Trophoblast cell (in vitro differentiated cells and primary cell): ENCODE measurements at regions not wholly inside any gene's neighbourhood (a gene's known extent, or its start where the extent isn't known, plus 50 kb on each side); places are given as distances from the start of the nearest gene placed in this dataset.

Experiments used
- DNase-seq, 2 donors: peaks; one replicate each; pipeline ENCODE4 v3.0.0-alpha.2; 2016
- H2AFZ ChIP-seq: 2 replicates; pipeline ENCODE4 v1.6.1; 2013; ENCODE audit warnings: low read length, moderate library complexity, mild to moderate bottlenecking; ENCODE audit not compliant: insufficient read depth, poor library complexity
- H2AK5ac ChIP-seq: 2 replicates; pipeline ENCODE4 v1.6.1; 2013; ENCODE audit warnings: mild to moderate bottlenecking, low read length
- H2BK120ac ChIP-seq: 2 replicates; pipeline ENCODE4 v1.6.1; 2013; ENCODE audit warnings: low read length, mild to moderate bottlenecking, moderate library complexity; ENCODE audit not compliant: insufficient read depth, poor library complexity
- H2BK12ac ChIP-seq: 2 replicates; pipeline ENCODE4 v1.6.1; 2013; ENCODE audit warnings: mild to moderate bottlenecking, low read length, moderate library complexity
- H2BK5ac ChIP-seq: 2 replicates; pipeline ENCODE4 v1.6.1; 2013; ENCODE audit warnings: low read length, low read depth, moderate library complexity, mild to moderate bottlenecking; ENCODE audit not compliant: poor library complexity
- H3K14ac ChIP-seq: 2 replicates; pipeline ENCODE4 v1.6.1; 2013; ENCODE audit warnings: mild to moderate bottlenecking, low read length
- H3K18ac ChIP-seq: 2 replicates; pipeline ENCODE4 v1.6.1; 2013; ENCODE audit warnings: mild to moderate bottlenecking, low read length
- H3K23ac ChIP-seq: 2 replicates; pipeline ENCODE4 v1.6.1; 2013; ENCODE audit warnings: low read length
- H3K27ac ChIP-seq: 2 replicates; pipeline ENCODE4 v1.5.1; 2013; ENCODE audit warnings: low read depth, mild to moderate bottlenecking, inconsistent platforms, low read length, moderate library complexity
- H3K27me3 ChIP-seq: 2 replicates; pipeline ENCODE4 v1.6.1; 2013; ENCODE audit warnings: inconsistent platforms, mild to moderate bottlenecking, low read length, moderate library complexity; ENCODE audit not compliant: insufficient read depth
- H3K36me3 ChIP-seq, 2 experiments: 1 replicate in 1 of 2; 2 replicates in 1 of 2; pipeline ENCODE4 v1.6.1; 2013; ENCODE audit warnings: low read length in 2 of 2, mild to moderate bottlenecking in 2 of 2, moderate library complexity in 1 of 2; ENCODE audit not compliant: insufficient read depth in 2 of 2, control insufficient read depth in 1 of 2
- H3K4ac ChIP-seq: 2 replicates; pipeline ENCODE4 v1.6.1; 2013; ENCODE audit warnings: low read depth, mild to moderate bottlenecking, low read length, moderate library complexity
- H3K4me1 ChIP-seq, 2 experiments: 1 replicate in 1 of 2; 2 replicates in 1 of 2; pipeline ENCODE4 v1.6.1; 2013; ENCODE audit warnings: low read length in 2 of 2, mild to moderate bottlenecking in 2 of 2, moderate library complexity in 1 of 2; ENCODE audit not compliant: insufficient read depth in 2 of 2, control insufficient read depth in 1 of 2
- H3K4me2 ChIP-seq: 2 replicates; pipeline ENCODE4 v1.6.1; 2013; ENCODE audit warnings: inconsistent platforms, mild to moderate bottlenecking, low read length, moderate library complexity
- H3K4me3 ChIP-seq: 2 replicates; pipeline ENCODE4 v1.5.1; 2013; ENCODE audit warnings: mild to moderate bottlenecking, low read depth, low read length, inconsistent platforms
- H3K79me1 ChIP-seq: one replicate; pipeline ENCODE4 v1.6.1; 2013; ENCODE audit warnings: low read length
- H3K79me2 ChIP-seq: 2 replicates; pipeline ENCODE4 v1.6.1; 2013; ENCODE audit warnings: low read length, mild to moderate bottlenecking; ENCODE audit not compliant: control insufficient read depth, insufficient read depth, poor library complexity
- H3K9ac ChIP-seq: 2 replicates; pipeline ENCODE4 v1.6.1; 2013; ENCODE audit warnings: mild to moderate bottlenecking, low read length
- H3K9me3 ChIP-seq: 2 replicates; pipeline ENCODE4 v1.6.1; 2013; ENCODE audit warnings: low read depth, mild to moderate bottlenecking, control low read depth, inconsistent platforms, low read length; ENCODE audit not compliant: insufficient read depth
- H4K12ac ChIP-seq: 2 replicates; pipeline ENCODE4 v1.6.1; 2013; ENCODE audit warnings: low read depth, mild to moderate bottlenecking, low read length, moderate library complexity
- H4K8ac ChIP-seq: 2 replicates; pipeline ENCODE4 v1.6.1; 2013; ENCODE audit warnings: low read depth, mild to moderate bottlenecking, low read length, moderate library complexity
- H4K91ac ChIP-seq: one replicate; pipeline ENCODE4 v1.6.1; 2013; ENCODE audit warnings: low read depth, mild to moderate bottlenecking, low read length, moderate library complexity
- WGBS: extraction: QIAGEN DNeasy Blood & Tissue Kit; methylation state at CpG from one replicate; pipeline ENCODE4 v1.1.7; 2013; ENCODE audit warnings: missing lambda C conversion rate; ENCODE audit not compliant: insufficient read length, insufficient coverage; ENCODE audit errors: extremely low coverage; 5-methylcytosine and 5-hydroxymethylcytosine counted together

GRCh38 chr15:69657626-69658025 is 205.0 kb downstream of the RPLP1 start:
- WGBS = no CpG with 5 or more reads among the region's 6 CpGs
- Histone ChIP-seq H3K14ac (no peak overlapping the region), H3K23ac (no peak overlapping the region), H2AFZ (no peak overlapping the region), H3K4me1 (no peaks in the 10 kb centered on the region), H3K79me2 (no peaks in the 10 kb centered on the region), H4K8ac (no peak overlapping the region), H2BK120ac (no peak overlapping the region), H2BK5ac (no peak overlapping the region), H3K27ac (no peak overlapping the region), H3K9ac (no peak overlapping the region), H3K18ac (no peak overlapping the region), H2BK12ac (no peak overlapping the region), H3K27me3 (no peaks in the 10 kb centered on the region), H4K91ac (no peak overlapping the region), H3K4me2 (no peak overlapping the region), H3K4me3 (no peak overlapping the region), H3K9me3 (peaks cover 4% of the 10 kb centered on the region), H3K36me3 (no peaks in the 10 kb centered on the region), H3K4ac (no peak overlapping the region), H2AK5ac (no peak overlapping the region), H3K79me1 (no peaks in the 10 kb centered on the region), H4K12ac (no peak overlapping the region)
- DNase-seq = no peak

- H4K8ac ChIP-seq = no peak overlapping the region
- no peak overlapping the region for H2BK120ac ChIP-seq
- H3K18ac ChIP-seq = no peak overlapping the region
- no peak overlapping the region for H3K4me2 ChIP-seq
- H3K9me3 ChIP-seq = peaks cover 4% of the 10 kb centered on the region
- H3K23ac ChIP-seq = no peak overlapping the region
- H4K91ac ChIP-seq = no peak overlapping the region
- H3K79me2 ChIP-seq = no peaks in the 10 kb centered on the region
- no peak overlapping the region for H2BK5ac ChIP-seq
- no CpG with 5 or more reads among the region's 8 CpGs for WGBS
- H3K9ac ChIP-seq = no peak overlapping the region
- H3K4me3 ChIP-seq = no peak overlapping the region
- no peak overlapping the region for H2BK12ac ChIP-seq
- no peaks in the 10 kb centered on the region for H3K4me1 ChIP-seq
- no peaks in the 10 kb centered on the region for H3K36me3 ChIP-seq
- no peak overlapping the region for H4K12ac ChIP-seq
- no peak overlapping the region for H3K14ac ChIP-seq
- peak; percentile 76 to 77 for DNase-seq
- H3K4ac ChIP-seq = no peak overlapping the region
- no peaks in the 10 kb centered on the region for H3K27me3 ChIP-seq
- no peak overlapping the region for H2AFZ ChIP-seq
- H2AK5ac ChIP-seq = no peak overlapping the region
- H3K79me1 ChIP-seq = no peaks in the 10 kb centered on the region
- H3K27ac ChIP-seq = no peak overlapping the region
Observed at GRCh38 chr15:69658411-69658945, 205.9 kb downstream of the RPLP1 start.

- Histone ChIP-seq H3K4me2 (no peak overlapping the region), H2AK5ac (no peak overlapping the region), H2BK12ac (no peak overlapping the region), H3K27ac (no peak overlapping the region), H4K8ac (no peak overlapping the region), H3K18ac (no peak overlapping the region), H3K27me3 (no peaks in the 10 kb centered on the region), H3K79me1 (no peaks in the 10 kb centered on the region), H3K4me3 (no peak overlapping the region), H3K9ac (no peak overlapping the region), H4K91ac (no peak overlapping the region), H2AFZ (no peak overlapping the region), H4K12ac (no peak overlapping the region), H3K14ac (no peak overlapping the region), H3K23ac (no peak overlapping the region), H2BK120ac (no peak overlapping the region), H3K9me3 (peaks cover 4% of the 10 kb centered on the region), H3K36me3 (no peaks in the 10 kb centered on the region), H3K4ac (no peak overlapping the region), H2BK5ac (no peak overlapping the region), H3K79me2 (no peaks in the 10 kb centered on the region), H3K4me1 (no peaks in the 10 kb centered on the region)
- DNase-seq = peak; percentile 98 to 99
- no CpG with 5 or more reads among the region's 5 CpGs for WGBS
Observed at GRCh38 chr15:69659454-69660050, 206.9 kb downstream of the RPLP1 start.

GRCh38 chr15:69660114-69660513 is 207.5 kb downstream of the RPLP1 start:
- Histone ChIP-seq H3K9me3 (peaks cover 4% of the 10 kb centered on the region), H3K4me1 (no peaks in the 10 kb centered on the region), H3K27ac (no peak overlapping the region), H3K4me3 (no peak overlapping the region), H2BK120ac (no peak overlapping the region), H2BK12ac (no peak overlapping the region), H2AK5ac (no peak overlapping the region), H3K79me1 (no peaks in the 10 kb centered on the region), H3K14ac (no peak overlapping the region), H3K23ac (no peak overlapping the region), H3K4ac (no peak overlapping the region), H3K27me3 (no peaks in the 10 kb centered on the region), H4K8ac (no peak overlapping the region), H3K36me3 (no peaks in the 10 kb centered on the region), H2AFZ (no peak overlapping the region), H3K9ac (no peak overlapping the region), H4K12ac (no peak overlapping the region), H2BK5ac (no peak overlapping the region), H4K91ac (no peak overlapping the region), H3K4me2 (no peak overlapping the region), H3K18ac (no peak overlapping the region), H3K79me2 (no peaks in the 10 kb centered on the region)
- no CpG with 5 or more reads among the region's 2 CpGs for WGBS
- DNase-seq = peak; percentile 33 to 62
